NT2/D1 (cell line): ENCODE measurements at regions not wholly inside any gene's neighbourhood (a gene's known extent, or its start where the extent isn't known, plus 50 kb on each side); places are given as distances from the start of the nearest gene placed in this dataset.

ENCODE experiments used
- YY1 ChIP-seq: IDR thresholded peaks from 2 replicates; pipeline ENCODE4 v1.6.1; 2011; ENCODE audit not compliant: insufficient read length, insufficient read depth
- ZNF274 ChIP-seq: IDR thresholded peaks from 2 replicates; pipeline ENCODE4 v1.6.1; 2011; ENCODE audit warnings: mild to moderate bottlenecking, low read depth, low read length

DNA sequence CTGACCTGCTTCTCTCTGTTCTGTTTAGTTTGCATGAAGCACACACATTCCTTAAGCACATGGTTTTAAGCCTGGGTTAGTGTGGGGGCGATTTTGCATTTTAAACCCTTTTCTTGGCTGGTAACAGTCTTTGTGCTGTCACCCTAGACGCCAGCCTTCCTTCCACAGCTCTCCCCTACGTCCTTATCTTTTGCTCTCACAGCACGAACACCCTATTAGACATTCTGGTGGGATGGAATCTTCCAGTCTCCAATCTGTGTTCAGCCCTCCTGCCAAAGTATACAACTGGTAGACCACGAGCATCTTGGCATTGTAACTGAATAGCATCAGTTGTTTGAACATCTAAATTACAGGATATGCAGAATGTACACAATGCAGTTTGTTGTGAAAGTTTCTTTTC lies 316.9 kb upstream of the IRX2 start:
- TF ChIP-seq ZNF274: no peak
- TF ChIP-seq YY1: no peak
